ENCODE measurements at regions not wholly inside any gene's neighbourhood (a gene's known extent, or its start where the extent isn't known, plus 50 kb on each side); places are given as distances from the start of the nearest gene placed in this dataset.

GRCh38 chr6:44667668-44668390, 280.3 kb downstream of the CDC5L start:
- peak; percentile 32; the same call in 1 of the 2 replicates for TF ChIP-seq RAD21 (IDR thresholded peaks at IDR 0.05; ENCODE audit: low read depth)
- no peak for TF ChIP-seq EGR1 (IDR thresholded peaks at IDR 0.05)

- TF ChIP-seq REST (IDR thresholded peaks at IDR 0.05; ENCODE audit: low read depth) (no peak), NFIC (IDR thresholded peaks at IDR 0.05) (no peak), ZBTB7A (IDR thresholded peaks at IDR 0.05; ENCODE audit: low read depth) (no peak), FOXM1 (IDR thresholded peaks at IDR 0.05; ENCODE audit: borderline replicate concordance, low read depth) (no peak), USF1 (IDR thresholded peaks at IDR 0.05) (no peak), TCF12 (IDR thresholded peaks at IDR 0.05; ENCODE audit: low read depth) (no peak), YY1 (IDR thresholded peaks at IDR 0.05; ENCODE audit: low read depth) (no peak), EP300 (IDR thresholded peaks at IDR 0.05; ENCODE audit: borderline replicate concordance) (no peak), MAX (IDR thresholded peaks at IDR 0.05) (no peak), RAD21 (IDR thresholded peaks at IDR 0.05; ENCODE audit: low read depth) (no peak), TEAD4 (IDR thresholded peaks at IDR 0.05) (no peak), EGR1 (IDR thresholded peaks at IDR 0.05) (no peak), CREB1 (IDR thresholded peaks at IDR 0.05; ENCODE audit: low read depth) (no peak), TAF1 (IDR thresholded peaks at IDR 0.05; ENCODE audit: low read depth) (no peak), CEBPB (IDR thresholded peaks at IDR 0.05) (no peak)
Measured at GRCh38 chr6:44668391-44668930, 281.0 kb downstream of the CDC5L start.

DNA sequence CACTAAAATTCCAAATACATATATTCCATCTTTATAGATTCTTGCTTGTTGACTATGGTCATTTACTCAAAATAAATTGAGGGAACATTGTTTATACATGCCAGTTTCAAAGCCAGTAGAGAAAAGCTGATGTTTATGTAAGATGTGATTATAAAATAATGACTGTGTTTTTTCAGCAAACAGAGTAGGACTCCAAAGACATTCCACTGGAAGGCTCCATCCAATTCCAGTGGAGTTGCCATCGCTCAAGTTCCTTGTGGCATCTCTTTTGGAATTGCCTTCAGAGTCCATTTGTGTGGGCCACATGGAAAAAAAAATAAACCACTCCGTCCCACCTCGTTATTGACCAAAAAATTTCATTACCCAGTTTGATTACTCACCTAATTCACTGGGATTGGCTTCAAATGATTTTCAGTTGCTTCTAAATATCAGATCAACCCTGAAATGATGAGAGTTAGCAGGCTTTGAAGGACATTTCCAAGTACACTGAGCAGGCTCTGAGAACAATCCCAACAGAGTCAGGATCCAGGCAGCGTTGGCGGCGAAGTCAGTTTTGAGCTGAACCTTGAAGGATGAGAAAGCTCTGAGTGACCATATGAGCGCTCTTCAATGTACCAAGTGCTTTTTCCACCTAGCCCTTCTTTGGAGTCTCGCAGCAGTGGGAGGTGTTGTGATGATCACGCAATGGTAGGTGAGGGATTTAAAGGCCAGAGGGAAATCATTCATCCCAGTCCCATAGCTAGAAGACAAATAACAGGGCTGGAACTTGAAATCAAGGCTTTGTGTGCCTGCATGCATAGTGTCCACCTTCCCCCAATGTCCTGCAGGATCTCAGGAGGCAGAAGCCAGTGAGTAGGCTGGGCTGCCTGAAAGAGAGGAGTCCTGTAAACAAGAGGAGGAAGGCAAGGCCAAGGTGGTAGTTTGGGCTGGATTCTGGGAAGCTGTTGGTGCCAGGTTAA, 281.7 kb downstream of the CDC5L start:
- TF ChIP-seq RAD21 (IDR thresholded peaks at IDR 0.05; ENCODE audit: low read depth) (no peak), TAF1 (IDR thresholded peaks at IDR 0.05; ENCODE audit: low read depth) (no peak), CEBPB (IDR thresholded peaks at IDR 0.05) (no peak), YY1 (IDR thresholded peaks at IDR 0.05; ENCODE audit: low read depth) (no peak), TCF12 (IDR thresholded peaks at IDR 0.05; ENCODE audit: low read depth) (no peak), EP300 (IDR thresholded peaks at IDR 0.05; ENCODE audit: borderline replicate concordance) (no peak), FOXM1 (IDR thresholded peaks at IDR 0.05; ENCODE audit: borderline replicate concordance, low read depth) (no peak), CREB1 (IDR thresholded peaks at IDR 0.05; ENCODE audit: low read depth) (no peak), MAX (IDR thresholded peaks at IDR 0.05) (no peak)

DNA sequence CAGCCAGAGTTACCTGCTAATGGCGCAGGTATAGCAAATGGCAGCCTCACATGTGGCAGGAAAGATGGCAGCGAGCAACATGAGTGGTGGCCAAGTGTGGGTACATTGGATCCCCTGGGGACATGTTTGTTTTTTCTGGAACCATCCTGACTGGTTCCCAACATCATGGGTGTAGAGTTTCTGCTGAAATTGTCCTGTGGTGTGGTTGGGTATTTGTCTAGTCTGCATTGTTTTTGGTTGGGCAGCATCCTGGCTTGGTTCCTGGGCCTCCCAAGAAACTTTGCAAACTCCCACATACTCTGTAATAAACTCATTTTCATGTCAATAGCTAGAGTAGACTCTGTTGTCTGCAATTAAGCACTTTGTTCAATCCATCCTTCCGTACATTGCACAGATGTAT, 282.6 kb downstream of the CDC5L start:
- TF ChIP-seq ZBTB7A (IDR thresholded peaks at IDR 0.05; ENCODE audit: low read depth) (no peak), USF1 (IDR thresholded peaks at IDR 0.05) (no peak), RAD21 (IDR thresholded peaks at IDR 0.05; ENCODE audit: low read depth) (no peak), REST (IDR thresholded peaks at IDR 0.05; ENCODE audit: low read depth) (no peak), EP300 (IDR thresholded peaks at IDR 0.05; ENCODE audit: borderline replicate concordance) (no peak), TAF1 (IDR thresholded peaks at IDR 0.05; ENCODE audit: low read depth) (no peak), FOXM1 (IDR thresholded peaks at IDR 0.05; ENCODE audit: borderline replicate concordance, low read depth) (no peak)

- TF ChIP-seq USF1 (IDR thresholded peaks at IDR 0.05) (no peak), ZBTB7A (IDR thresholded peaks at IDR 0.05; ENCODE audit: low read depth) (no peak), FOXM1 (IDR thresholded peaks at IDR 0.05; ENCODE audit: borderline replicate concordance, low read depth) (no peak), YY1 (IDR thresholded peaks at IDR 0.05; ENCODE audit: low read depth) (no peak), TCF12 (IDR thresholded peaks at IDR 0.05; ENCODE audit: low read depth) (no peak), RAD21 (IDR thresholded peaks at IDR 0.05; ENCODE audit: low read depth) (no peak), EGR1 (IDR thresholded peaks at IDR 0.05) (no peak), NFIC (IDR thresholded peaks at IDR 0.05) (no peak), CEBPB (IDR thresholded peaks at IDR 0.05) (no peak), MAX (IDR thresholded peaks at IDR 0.05) (no peak), EP300 (IDR thresholded peaks at IDR 0.05; ENCODE audit: borderline replicate concordance) (no peak), REST (IDR thresholded peaks at IDR 0.05; ENCODE audit: low read depth) (no peak), TEAD4 (IDR thresholded peaks at IDR 0.05) (no peak), CREB1 (IDR thresholded peaks at IDR 0.05; ENCODE audit: low read depth) (no peak)
Measured at GRCh38 chr6:44671333-44671732, 283.8 kb downstream of the CDC5L start.
